H9 (cell line): ENCODE measurements at regions not wholly inside any gene's neighbourhood (a gene's known extent, or its start where the extent isn't known, plus 50 kb on each side); places are given as distances from the start of the nearest gene placed in this dataset.

ENCODE experiments used
- DNase-seq: peaks from one replicate; pipeline ENCODE4 v3.0.0-alpha.2; 2017
- H2AFZ ChIP-seq: one replicate; pipeline ENCODE4 v1.6.1; 2013; ENCODE audit warnings: mild to moderate bottlenecking, low read length, control low read depth, moderate library complexity
- H2AK5ac ChIP-seq: 2 replicates; pipeline ENCODE4 v1.6.1; 2013; ENCODE audit warnings: low read length, control low read depth, mixed read lengths; ENCODE audit not compliant: insufficient read length
- H2BK120ac ChIP-seq: one replicate; pipeline ENCODE4 v1.6.1; 2013; ENCODE audit warnings: low read depth, mild to moderate bottlenecking, low read length, control low read depth, inconsistent platforms; ENCODE audit not compliant: poor library complexity, severe bottlenecking
- H2BK12ac ChIP-seq: 2 replicates; pipeline ENCODE4 v1.6.1; 2013; ENCODE audit warnings: low read length, control low read depth, mixed read lengths, low read depth; ENCODE audit not compliant: insufficient read length
- H2BK15ac ChIP-seq: 2 replicates; pipeline ENCODE4 v1.6.1; 2013; ENCODE audit warnings: low read depth, low read length, control low read depth
- H2BK20ac ChIP-seq: one replicate; pipeline ENCODE4 v1.6.1; 2013; ENCODE audit warnings: low read depth, mild to moderate bottlenecking, low read length, control low read depth, inconsistent platforms; ENCODE audit not compliant: poor library complexity, severe bottlenecking
- H2BK5ac ChIP-seq: 2 replicates; pipeline ENCODE4 v1.6.1; 2013; ENCODE audit warnings: low read length, control low read depth, mixed read lengths; ENCODE audit not compliant: insufficient read length
- H3K14ac ChIP-seq: 2 replicates; pipeline ENCODE4 v1.6.1; 2013; ENCODE audit warnings: low read length, control low read depth; ENCODE audit not compliant: insufficient read depth
- H3K18ac ChIP-seq: 2 replicates; pipeline ENCODE4 v1.6.1; 2013; ENCODE audit warnings: low read depth, mild to moderate bottlenecking, mixed read lengths, low read length, control low read depth; ENCODE audit not compliant: insufficient read length
- H3K23ac ChIP-seq: 2 replicates; pipeline ENCODE4 v1.6.1; 2013; ENCODE audit warnings: low read length, control low read depth, mixed read lengths, low read depth; ENCODE audit not compliant: insufficient read length
- H3K23me2 ChIP-seq: 2 replicates; pipeline ENCODE4 v1.6.1; 2013; ENCODE audit warnings: low read depth, mild to moderate bottlenecking, mixed read lengths, low read length, control low read depth; ENCODE audit not compliant: insufficient read length, poor library complexity, severe bottlenecking
- H3K27ac ChIP-seq: 2 replicates; pipeline ENCODE4 v1.5.1; 2013; ENCODE audit warnings: low read length, control low read depth, mixed read lengths, low read depth; ENCODE audit not compliant: insufficient read length
- H3K27me3 ChIP-seq: 2 replicates; pipeline ENCODE4 v1.6.1; 2013; ENCODE audit warnings: low read length, control low read depth, inconsistent platforms; ENCODE audit not compliant: insufficient read depth
- H3K4ac ChIP-seq: 2 replicates; pipeline ENCODE4 v1.6.1; 2013; ENCODE audit warnings: low read depth, mild to moderate bottlenecking, control low read depth, inconsistent platforms, low read length, moderate library complexity
- H3K4me1 ChIP-seq: 2 replicates; pipeline ENCODE4 v1.6.1; 2013; ENCODE audit warnings: low read length, control low read depth, inconsistent platforms; ENCODE audit not compliant: insufficient read depth
- H3K4me2 ChIP-seq: 2 replicates; pipeline ENCODE4 v1.6.1; 2013; ENCODE audit warnings: low read length, control low read depth, mixed read lengths; ENCODE audit not compliant: insufficient read length, insufficient read depth
- H3K56ac ChIP-seq: 2 replicates; pipeline ENCODE4 v1.6.1; 2013; ENCODE audit warnings: low read depth, mild to moderate bottlenecking, mixed read lengths, low read length, control low read depth; ENCODE audit not compliant: insufficient read length
- H3K79me1 ChIP-seq: 2 replicates; pipeline ENCODE4 v1.6.1; 2013; ENCODE audit warnings: low read depth, mild to moderate bottlenecking, moderate library complexity, low read length, control low read depth, inconsistent platforms; ENCODE audit not compliant: insufficient read depth, poor library complexity, severe bottlenecking
- H3K79me2 ChIP-seq: 2 replicates; pipeline ENCODE4 v1.6.1; 2013; ENCODE audit warnings: low read length, control low read depth, inconsistent platforms; ENCODE audit not compliant: insufficient read depth
- H3K9ac ChIP-seq: 2 replicates; pipeline ENCODE4 v1.6.1; 2013; ENCODE audit warnings: low read length, control low read depth, mixed read lengths; ENCODE audit not compliant: insufficient read length; ENCODE audit errors: extremely low read depth
- H3K9me3 ChIP-seq: one replicate; pipeline ENCODE4 v1.6.1; 2013; ENCODE audit warnings: low read depth, low read length, inconsistent platforms; ENCODE audit not compliant: control insufficient read depth
- H3T11ph ChIP-seq: one replicate; pipeline ENCODE4 v1.6.1; 2013; ENCODE audit warnings: mild to moderate bottlenecking, low read length, control low read depth, inconsistent platforms
- H4K20me1 ChIP-seq: one replicate; pipeline ENCODE4 v1.6.1; 2013; ENCODE audit not compliant: control insufficient read depth, insufficient read length, insufficient read depth
- H4K5ac ChIP-seq: 2 replicates; pipeline ENCODE4 v1.6.1; 2013; ENCODE audit warnings: low read depth, mild to moderate bottlenecking, mixed read lengths, low read length, control low read depth; ENCODE audit not compliant: insufficient read length
- H4K8ac ChIP-seq: replicated peaks from 2 replicates; pipeline ENCODE4 v1.6.1; 2013; ENCODE audit warnings: low read length, control low read depth, mixed read lengths, low read depth; ENCODE audit not compliant: insufficient read length
- H4K91ac ChIP-seq: 2 replicates; pipeline ENCODE4 v1.6.1; 2013; ENCODE audit warnings: low read depth, mild to moderate bottlenecking, moderate library complexity, mixed read lengths, low read length, control low read depth; ENCODE audit not compliant: insufficient read length
- H3K27ac Mint-ChIP-seq, 3 experiments: 2 replicates in 2 of 3; 3 replicates in 1 of 3; pipeline ENCODE4 v1.8.0; 2020 to 2021; ENCODE audit warnings: mixed read lengths in 3 of 3, mild to moderate bottlenecking in 1 of 3, moderate library complexity in 1 of 3
- H3K27me3 Mint-ChIP-seq: 2 replicates; pipeline ENCODE4 v1.8.0; 2021; ENCODE audit warnings: low read depth, mild to moderate bottlenecking, moderate library complexity, mixed read lengths
- H3K36me3 Mint-ChIP-seq, 3 experiments: 2 replicates in 2 of 3; 3 replicates in 1 of 3; pipeline ENCODE4 v1.8.0; 2020 to 2021; ENCODE audit warnings: low read depth in 3 of 3, mixed read lengths in 3 of 3; ENCODE audit not compliant: insufficient read depth in 1 of 3
- H3K4me1 Mint-ChIP-seq, 2 experiments: 2 replicates each; pipeline ENCODE4 v1.8.0; 2020; ENCODE audit warnings: mixed read lengths in 2 of 2
- H3K4me3 Mint-ChIP-seq, 2 experiments: 2 replicates in 1 of 2; 3 replicates in 1 of 2; pipeline ENCODE4 v1.8.0; 2020 to 2021; ENCODE audit warnings: mild to moderate bottlenecking in 2 of 2, mixed read lengths in 2 of 2, moderate library complexity in 1 of 2
- H3K9me3 Mint-ChIP-seq, 2 experiments: 2 replicates in 1 of 2; 3 replicates in 1 of 2; pipeline ENCODE4 v1.8.0; 2020; ENCODE audit warnings: mild to moderate bottlenecking in 2 of 2, mixed read lengths in 2 of 2, moderate library complexity in 1 of 2
- CTCF ChIP-seq: fragments of 200-600 bp; sonication (generic); conservative IDR thresholded peaks from 3 replicates; pipeline ENCODE4 v1.8.0; 2021; ENCODE audit warnings: antibody characterized with exemption, mild to moderate bottlenecking
- WGBS: extraction: QIAGEN DNeasy Blood & Tissue Kit; methylation state at CpG from one replicate; pipeline ENCODE4 v1.1.7; 2013; ENCODE audit warnings: missing lambda C conversion rate, low lambda C conversion rate, mixed read lengths; ENCODE audit not compliant: insufficient read length; ENCODE audit errors: extremely low coverage; 5-methylcytosine and 5-hydroxymethylcytosine counted together

GRCh38 chr10:43772171-43772570 is 123.5 kb upstream of the ZNF32 start:
- Histone ChIP-seq H2BK15ac (no peak overlapping the region), H2BK12ac (no peak overlapping the region), H3K27ac (no peak overlapping the region), H3K4me1 (no peaks in the 10 kb centered on the region; the same call in 1 of the 2 replicates), H2AFZ (no peak overlapping the region), H3K79me1 (no peaks in the 10 kb centered on the region), H3K9ac (no peak overlapping the region), H3K4ac (no peak overlapping the region), H3K27me3 (no peaks in the 10 kb centered on the region), H3K4me2 (no peak overlapping the region), H2AK5ac (no peak overlapping the region), H3K79me2 (no peaks in the 10 kb centered on the region), H2BK20ac (no peak overlapping the region), H3K23ac (no peak overlapping the region), H3K14ac (no peak overlapping the region), H4K91ac (no peak overlapping the region), H4K5ac (no peak overlapping the region), H3K18ac (no peak overlapping the region), H2BK5ac (no peak overlapping the region), H3K56ac (no peak overlapping the region), H4K20me1 (no peaks in the 10 kb centered on the region), H3K23me2 (no peaks in the 10 kb centered on the region), H4K8ac (no peak overlapping the region), H3K9me3 (no peaks in the 10 kb centered on the region), H3T11ph (no peak overlapping the region), H2BK120ac (no peak overlapping the region)
- Mint-ChIP-seq H3K4me3 (no peak overlapping the region), H3K27ac (no peak overlapping the region), H3K4me1 (peaks cover 0 to 4% of the 10 kb centered on the region in 2 experiments; a peak in 1 of 4 replicates), H3K9me3 (peaks cover 6 to 10% of the 10 kb centered on the region in 2 experiments; a peak in 4 of 5 replicates), H3K27me3 (no peaks in the 10 kb centered on the region; the same call in none of the 2 replicates), H3K36me3 (no peaks in the 10 kb centered on the region; a peak in 1 of 7 replicates)
- no peak for DNase-seq
- TF ChIP-seq CTCF: no peak
- no CpG with 5 or more reads among the region's 2 CpGs for WGBS
